ENCODE measurements at regions not wholly inside any gene's neighbourhood (a gene's known extent, or its start where the extent isn't known, plus 50 kb on each side); places are given as distances from the start of the nearest gene placed in this dataset.

DNA sequence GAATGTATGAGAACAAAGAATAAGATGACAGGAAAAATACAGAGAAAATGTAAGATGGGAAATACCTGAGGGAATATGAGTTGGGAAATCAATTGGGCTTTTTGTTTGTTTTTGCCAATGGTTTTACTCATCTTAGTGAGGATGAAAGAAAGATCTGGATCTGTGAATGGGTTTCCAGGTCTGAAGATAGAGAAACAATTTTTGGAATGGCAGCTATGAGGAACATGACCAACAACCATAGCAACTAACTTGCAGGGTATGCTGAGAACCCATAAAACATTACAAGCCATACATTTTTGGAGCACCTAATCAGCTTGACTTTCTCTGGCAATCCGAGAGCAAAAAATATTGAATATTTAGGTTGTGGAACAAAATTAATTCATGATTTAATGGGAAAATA, 290.0 kb downstream of the KCTD12 start:
- TF ChIP-seq, protein P1, sequence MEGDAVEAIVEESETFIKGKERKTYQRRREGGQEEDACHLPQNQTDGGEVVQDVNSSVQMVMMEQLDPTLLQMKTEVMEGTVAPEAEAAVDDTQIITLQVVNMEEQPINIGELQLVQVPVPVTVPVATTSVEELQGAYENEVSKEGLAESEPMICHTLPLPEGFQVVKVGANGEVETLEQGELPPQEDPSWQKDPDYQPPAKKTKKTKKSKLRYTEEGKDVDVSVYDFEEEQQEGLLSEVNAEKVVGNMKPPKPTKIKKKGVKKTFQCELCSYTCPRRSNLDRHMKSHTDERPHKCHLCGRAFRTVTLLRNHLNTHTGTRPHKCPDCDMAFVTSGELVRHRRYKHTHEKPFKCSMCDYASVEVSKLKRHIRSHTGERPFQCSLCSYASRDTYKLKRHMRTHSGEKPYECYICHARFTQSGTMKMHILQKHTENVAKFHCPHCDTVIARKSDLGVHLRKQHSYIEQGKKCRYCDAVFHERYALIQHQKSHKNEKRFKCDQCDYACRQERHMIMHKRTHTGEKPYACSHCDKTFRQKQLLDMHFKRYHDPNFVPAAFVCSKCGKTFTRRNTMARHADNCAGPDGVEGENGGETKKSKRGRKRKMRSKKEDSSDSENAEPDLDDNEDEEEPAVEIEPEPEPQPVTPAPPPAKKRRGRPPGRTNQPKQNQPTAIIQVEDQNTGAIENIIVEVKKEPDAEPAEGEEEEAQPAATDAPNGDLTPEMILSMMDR (IDR thresholded peaks at IDR 0.05), result no peak
- TF ChIP-seq EP300 (IDR thresholded peaks at IDR 0.05), result no peak
